HL-60 (cell line): ENCODE measurements at regions not wholly inside any gene's neighbourhood (a gene's known extent, or its start where the extent isn't known, plus 50 kb on each side); places are given as distances from the start of the nearest gene placed in this dataset.

Experiments used
- DNase-seq, 2 experiments: peaks; one replicate each; pipeline ENCODE4 v3.0.0-alpha.2; 2010 to 2020; ENCODE audit warnings: low read depth in 1 of 2, low spot score in 1 of 2
- H3K27ac ChIP-seq: fragments of 250-450 bp; sonication (Bioruptor Pico); replicated peaks from 2 replicates; pipeline ENCODE4 v1.5.1; 2020; ENCODE audit warnings: mild to moderate bottlenecking, moderate library complexity
- H3K27me3 ChIP-seq: fragments of 250-450 bp; sonication (Bioruptor Pico); 2 replicates; pipeline ENCODE4 v1.5.1; 2021; ENCODE audit warnings: mild to moderate bottlenecking, moderate library complexity; ENCODE audit not compliant: insufficient read depth, poor library complexity, severe bottlenecking
- H3K4me3 ChIP-seq: replicated peaks from 2 replicates; pipeline ENCODE4 v1.5.1; 2011; ENCODE audit warnings: mild to moderate bottlenecking, control low read depth, low read length; ENCODE audit not compliant: insufficient read depth
- CTCF ChIP-seq: IDR thresholded peaks from one replicate; pipeline ENCODE4 v1.5.1; 2011; ENCODE audit warnings: low read length, control low read depth, inconsistent platforms; ENCODE audit not compliant: insufficient read depth
- GABPA ChIP-seq: IDR thresholded peaks from 2 replicates; pipeline ENCODE4 v1.6.1; 2012; ENCODE audit warnings: low read depth
- POLR2AphosphoS5 ChIP-seq: IDR thresholded peaks from 2 replicates; pipeline ENCODE4 v1.6.1; 2012; ENCODE audit warnings: low read depth
- REST ChIP-seq: IDR thresholded peaks from 2 replicates; pipeline ENCODE4 v1.6.1; 2012; ENCODE audit warnings: low read depth; ENCODE audit not compliant: insufficient replicate concordance
- SPI1 ChIP-seq: IDR thresholded peaks from 2 replicates; pipeline ENCODE4 v1.6.1; 2012; ENCODE audit warnings: low read depth, mild to moderate bottlenecking, borderline replicate concordance

GRCh38 chr3:25863416-25863959 lies 73.6 kb downstream of the OXSM start:
- no peak overlapping the region for H3K27ac ChIP-seq
- no peak overlapping the region for H3K4me3 ChIP-seq
- no peaks in the 10 kb centered on the region for H3K27me3 ChIP-seq
- no peak for TF ChIP-seq POLR2AphosphoS5
- TF ChIP-seq SPI1 = no peak
- no peak for TF ChIP-seq CTCF
- TF ChIP-seq REST = no peak
- TF ChIP-seq GABPA = no peak
- no peak for DNase-seq

- TF ChIP-seq REST (no peak), SPI1 (no peak), GABPA (no peak), CTCF (no peak)
- Histone ChIP-seq H3K27ac (no peak overlapping the region), H3K27me3 (no peaks in the 10 kb centered on the region), H3K4me3 (no peak overlapping the region)
- DNase-seq = no peak
These were observed 80.6 kb downstream of the OXSM start for GRCh38 chr3:25870452-25870851.

- H3K27ac ChIP-seq = no peak overlapping the region
- TF ChIP-seq GABPA (no peak), SPI1 (no peak), POLR2AphosphoS5 (no peak), REST (no peak), CTCF (no peak)
- no peak for DNase-seq
- H3K4me3 ChIP-seq = no peak overlapping the region
- H3K27me3 ChIP-seq = no peaks in the 10 kb centered on the region
These were observed 82.4 kb downstream of the OXSM start for GRCh38 chr3:25872200-25872877.
